Islet precursor cell (in vitro differentiated cells): ENCODE measurements at regions not wholly inside any gene's neighbourhood (a gene's known extent, or its start where the extent isn't known, plus 50 kb on each side); places are given as distances from the start of the nearest gene placed in this dataset.

Experiments used
- DNase-seq: peaks from one replicate; pipeline ENCODE4 v3.0.0-alpha.2; 2018

GRCh38 chr3:105195260-105195659, 171.4 kb upstream of the ALCAM start:
- DNase-seq, result no peak

GRCh38 chr3:105197863-105198262, 168.8 kb upstream of the ALCAM start:
- no peak for DNase-seq

GRCh38 chr3:105199217-105199616, 167.5 kb upstream of the ALCAM start:
- no peak for DNase-seq

GRCh38 chr3:105210141-105210540, 156.6 kb upstream of the ALCAM start:
- DNase-seq, result no peak

GRCh38 chr3:105214590-105214989, 152.1 kb upstream of the ALCAM start:
- DNase-seq, result no peak

- no peak for DNase-seq
Observed at GRCh38 chr3:105222568-105223093, 144.1 kb upstream of the ALCAM start.

- DNase-seq, result no peak
Observed at GRCh38 chr3:105223815-105224214, 142.9 kb upstream of the ALCAM start.

- DNase-seq, result no peak
Observed at GRCh38 chr3:105228696-105229095, 138.0 kb upstream of the ALCAM start.

- DNase-seq, result no peak
Observed at GRCh38 chr3:105232553-105232952, 134.2 kb upstream of the ALCAM start.

GRCh38 chr3:105233010-105233409, 133.7 kb upstream of the ALCAM start:
- DNase-seq, result no peak

GRCh38 chr3:105235221-105235620, 131.5 kb upstream of the ALCAM start:
- DNase-seq, result no peak

GRCh38 chr3:105235785-105236184, 130.9 kb upstream of the ALCAM start:
- DNase-seq, result no peak

- DNase-seq, result no peak
Observed at GRCh38 chr3:105238367-105238766, 128.3 kb upstream of the ALCAM start.

GRCh38 chr3:105243076-105243475, 123.6 kb upstream of the ALCAM start:
- no peak for DNase-seq

GRCh38 chr3:105246536-105246935, 120.2 kb upstream of the ALCAM start:
- no peak for DNase-seq

GRCh38 chr3:105253225-105253624, 113.5 kb upstream of the ALCAM start:
- DNase-seq, result no peak

GRCh38 chr3:105254154-105254553, 112.6 kb upstream of the ALCAM start:
- no peak for DNase-seq

GRCh38 chr3:105255350-105255749, 111.4 kb upstream of the ALCAM start:
- DNase-seq, result no peak

- DNase-seq, result no peak
Observed at GRCh38 chr3:105259496-105259895, 107.2 kb upstream of the ALCAM start.

GRCh38 chr3:105260385-105260784, 106.3 kb upstream of the ALCAM start:
- no peak for DNase-seq

GRCh38 chr3:105274536-105274935, 92.2 kb upstream of the ALCAM start:
- no peak for DNase-seq

GRCh38 chr3:105274958-105275357, 91.8 kb upstream of the ALCAM start:
- DNase-seq, result no peak

- DNase-seq, result no peak
Observed at GRCh38 chr3:105277656-105278055, 89.1 kb upstream of the ALCAM start.

- no peak for DNase-seq
Observed at GRCh38 chr3:105278688-105279087, 88.0 kb upstream of the ALCAM start.

- DNase-seq, result no peak
Observed at GRCh38 chr3:105281989-105282388, 84.7 kb upstream of the ALCAM start.

GRCh38 chr3:105284876-105285275, 81.8 kb upstream of the ALCAM start:
- DNase-seq, result no peak
